HFFc6 (cell line): ENCODE measurements at regions not wholly inside any gene's neighbourhood (a gene's known extent, or its start where the extent isn't known, plus 50 kb on each side); places are given as distances from the start of the nearest gene placed in this dataset.

Experiments
- DNase-seq: peaks from one replicate; pipeline ENCODE4 v3.0.0-alpha.2; 2018
- H3K27ac Mint-ChIP-seq: 2 replicates; pipeline ENCODE4 v1.8.0; 2020; ENCODE audit warnings: mild to moderate bottlenecking, mixed read lengths
- H3K27me3 Mint-ChIP-seq: 2 replicates; pipeline ENCODE4 v1.8.0; 2021; ENCODE audit warnings: mild to moderate bottlenecking, moderate library complexity, mixed read lengths; ENCODE audit not compliant: insufficient read depth
- H3K36me3 Mint-ChIP-seq: 2 replicates; pipeline ENCODE4 v1.8.0; 2021; ENCODE audit warnings: low read depth, mixed read lengths
- H3K4me1 Mint-ChIP-seq: 2 replicates; pipeline ENCODE4 v1.8.0; 2020; ENCODE audit warnings: low read depth, mixed read lengths
- H3K4me3 Mint-ChIP-seq: 2 replicates; pipeline ENCODE4 v1.8.0; 2020; ENCODE audit warnings: mild to moderate bottlenecking, moderate library complexity, mixed read lengths
- H3K9me3 Mint-ChIP-seq: 2 replicates; pipeline ENCODE4 v1.8.0; 2020; ENCODE audit warnings: mild to moderate bottlenecking, mixed read lengths
- CTCF ChIP-seq: fragments of 200-600 bp; sonication (generic); IDR thresholded peaks from 2 replicates; pipeline ENCODE4 v1.5.0; 2021; ENCODE audit warnings: antibody characterized with exemption, mild to moderate bottlenecking

DNA sequence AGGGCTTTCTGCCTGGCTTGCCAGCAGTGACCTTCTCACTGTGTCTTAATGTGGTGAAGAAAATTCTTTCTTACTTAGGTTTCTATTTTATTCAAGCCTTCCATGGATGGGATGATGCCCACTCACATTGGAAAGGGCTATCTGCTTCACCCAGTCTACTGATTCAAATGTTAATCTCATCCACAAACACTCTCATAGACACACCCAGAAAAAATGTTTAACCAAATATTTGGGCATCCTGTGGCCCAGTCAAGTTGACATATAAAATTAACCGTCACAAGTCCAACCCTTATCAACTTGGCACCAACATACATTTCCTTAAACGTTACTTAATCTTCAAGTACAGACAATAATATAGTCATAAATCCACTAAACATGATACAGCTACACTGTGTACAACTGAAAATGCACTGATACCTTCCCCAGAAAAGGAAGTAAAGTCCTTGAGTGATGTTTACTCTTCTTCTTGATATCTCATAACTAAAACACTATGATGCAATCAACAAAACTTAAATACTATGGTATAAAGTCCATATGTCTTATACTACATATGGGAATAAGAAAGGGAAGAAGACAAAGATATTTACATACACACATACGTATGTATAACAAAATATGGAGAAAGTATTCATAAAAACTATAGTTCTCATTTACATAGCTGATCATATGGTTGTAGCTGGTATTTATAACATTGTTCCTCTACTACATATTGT lies 394.7 kb upstream of the NOVA1 start:
- DNase-seq: no peak
- no peak for TF ChIP-seq CTCF
- Mint-ChIP-seq H3K9me3 (peaks cover 51% of the 10 kb centered on the region), H3K4me1 (no peaks in the 10 kb centered on the region), H3K27ac (no peak overlapping the region), H3K4me3 (no peak overlapping the region), H3K36me3 (no peaks in the 10 kb centered on the region), H3K27me3 (no peaks in the 10 kb centered on the region)

- Mint-ChIP-seq H3K9me3 (peaks cover 51% of the 10 kb centered on the region), H3K27me3 (no peaks in the 10 kb centered on the region), H3K27ac (no peak overlapping the region), H3K36me3 (no peaks in the 10 kb centered on the region), H3K4me1 (no peaks in the 10 kb centered on the region), H3K4me3 (no peak overlapping the region)
- no peak for TF ChIP-seq CTCF
- DNase-seq: no peak
Measured at GRCh38 chr14:26993556-26993955, 395.7 kb upstream of the NOVA1 start.

GRCh38 chr14:26995301-26995700 lies 397.5 kb upstream of the NOVA1 start:
- peaks cover 56% of the 10 kb centered on the region for H3K9me3 Mint-ChIP-seq
- DNase-seq: no peak
- no peaks in the 10 kb centered on the region for H3K4me1 Mint-ChIP-seq
- no peak for TF ChIP-seq CTCF
- H3K4me3 Mint-ChIP-seq: no peak overlapping the region
- H3K36me3 Mint-ChIP-seq: no peaks in the 10 kb centered on the region
- H3K27ac Mint-ChIP-seq: no peak overlapping the region
- no peaks in the 10 kb centered on the region for H3K27me3 Mint-ChIP-seq

- no peak for DNase-seq
Measured at GRCh38 chr14:26996246-26996645, 398.4 kb upstream of the NOVA1 start.

GRCh38 chr14:27002179-27002578 lies 404.3 kb upstream of the NOVA1 start:
- H3K9me3 Mint-ChIP-seq: peaks cover 56% of the 10 kb centered on the region
- H3K4me1 Mint-ChIP-seq: no peaks in the 10 kb centered on the region
- H3K4me3 Mint-ChIP-seq: no peak overlapping the region
- no peak for TF ChIP-seq CTCF
- no peak overlapping the region for H3K27ac Mint-ChIP-seq
- no peak for DNase-seq
- peaks cover 6% of the 10 kb centered on the region for H3K36me3 Mint-ChIP-seq
- no peaks in the 10 kb centered on the region for H3K27me3 Mint-ChIP-seq

More at GRCh38 chr14:26996246-26996645, 398.4 kb upstream of the NOVA1 start:
- Mint-ChIP-seq H3K4me3 (no peak overlapping the region), H3K9me3 (peaks cover 50% of the 10 kb centered on the region), H3K36me3 (no peaks in the 10 kb centered on the region), H3K4me1 (no peaks in the 10 kb centered on the region), H3K27ac (no peak overlapping the region), H3K27me3 (no peaks in the 10 kb centered on the region)
- TF ChIP-seq CTCF: no peak
